ENCODE measurements at regions not wholly inside any gene's neighbourhood (a gene's known extent, or its start where the extent isn't known, plus 50 kb on each side); places are given as distances from the start of the nearest gene placed in this dataset.

DNA sequence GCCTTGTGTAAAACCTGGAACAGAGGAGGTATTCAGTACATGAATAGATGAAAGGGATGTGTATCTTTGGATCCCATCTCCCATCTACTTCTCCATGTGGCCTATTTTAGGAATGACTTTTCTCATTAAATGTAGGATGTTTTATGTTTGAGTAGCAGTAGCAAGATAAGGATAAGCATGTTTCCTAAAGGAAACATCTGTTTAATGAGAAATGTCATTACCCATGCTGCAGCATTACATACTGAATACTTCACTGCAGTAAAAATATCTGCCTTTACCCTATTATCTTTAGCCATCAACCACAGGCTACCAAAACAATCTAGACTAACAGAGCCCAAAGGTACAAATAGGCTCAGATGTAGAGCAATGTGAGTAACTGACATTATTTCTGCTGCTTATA is 419.2 kb upstream of the CYRIA start:
- CTCF ChIA-PET, result no interaction called here

DNA sequence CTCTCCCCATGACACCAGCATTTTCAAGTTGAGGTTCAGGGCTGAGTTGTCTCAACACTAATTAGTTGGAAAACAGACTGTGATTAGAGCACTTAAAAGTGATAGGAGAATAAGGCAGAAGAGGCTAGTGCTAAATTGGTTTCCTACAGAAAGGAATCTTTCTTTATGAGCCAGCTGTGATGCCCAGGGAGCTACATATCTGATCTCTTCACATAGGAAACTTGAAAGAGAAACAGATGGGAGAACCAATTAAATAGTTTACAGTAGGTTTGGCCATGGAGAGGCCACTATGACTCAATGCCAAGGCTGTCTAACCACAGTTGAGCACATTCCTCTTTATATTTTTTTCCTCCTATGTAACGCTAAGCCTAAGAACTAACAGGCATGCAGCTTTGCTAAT is 418.3 kb upstream of the CYRIA start:
- Mint-ChIP-seq H3K4me3 (no peak overlapping the region), H3K4me1 (ENCODE audit: low read depth) (no peaks in the 10 kb centered on the region), H3K27me3 (no peaks in the 10 kb centered on the region), H3K27ac (no peak overlapping the region), H3K9me3 (peaks cover 11% of the 10 kb centered on the region), H3K36me3 (ENCODE audit: low read depth) (no peaks in the 10 kb centered on the region)
- ATAC-seq (no peak), DNase-seq (no peak)
- TF ChIP-seq, protein P1, sequence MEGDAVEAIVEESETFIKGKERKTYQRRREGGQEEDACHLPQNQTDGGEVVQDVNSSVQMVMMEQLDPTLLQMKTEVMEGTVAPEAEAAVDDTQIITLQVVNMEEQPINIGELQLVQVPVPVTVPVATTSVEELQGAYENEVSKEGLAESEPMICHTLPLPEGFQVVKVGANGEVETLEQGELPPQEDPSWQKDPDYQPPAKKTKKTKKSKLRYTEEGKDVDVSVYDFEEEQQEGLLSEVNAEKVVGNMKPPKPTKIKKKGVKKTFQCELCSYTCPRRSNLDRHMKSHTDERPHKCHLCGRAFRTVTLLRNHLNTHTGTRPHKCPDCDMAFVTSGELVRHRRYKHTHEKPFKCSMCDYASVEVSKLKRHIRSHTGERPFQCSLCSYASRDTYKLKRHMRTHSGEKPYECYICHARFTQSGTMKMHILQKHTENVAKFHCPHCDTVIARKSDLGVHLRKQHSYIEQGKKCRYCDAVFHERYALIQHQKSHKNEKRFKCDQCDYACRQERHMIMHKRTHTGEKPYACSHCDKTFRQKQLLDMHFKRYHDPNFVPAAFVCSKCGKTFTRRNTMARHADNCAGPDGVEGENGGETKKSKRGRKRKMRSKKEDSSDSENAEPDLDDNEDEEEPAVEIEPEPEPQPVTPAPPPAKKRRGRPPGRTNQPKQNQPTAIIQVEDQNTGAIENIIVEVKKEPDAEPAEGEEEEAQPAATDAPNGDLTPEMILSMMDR (IDR thresholded peaks at IDR 0.05), result no peak
- CTCF ChIA-PET, result no interaction called here
- POLR2A ChIA-PET, result interaction anchor here (0.6 kb wide), 1 partner anchor 439 kb away, joined by 3 read pairs; no protein-coding TSS in a partner anchor
- intact Hi-C loops (cut with micrococcal nuclease), result no loop called here

More for the DNA sequence above, 419.2 kb upstream of the CYRIA start:
- Mint-ChIP-seq H3K4me3 (no peak overlapping the region), H3K27me3 (no peaks in the 10 kb centered on the region), H3K27ac (no peak overlapping the region), H3K36me3 (ENCODE audit: low read depth) (no peaks in the 10 kb centered on the region), H3K4me1 (ENCODE audit: low read depth) (no peaks in the 10 kb centered on the region), H3K9me3 (peaks cover 4% of the 10 kb centered on the region)
- intact Hi-C loops (cut with micrococcal nuclease), result no loop called here
- TF ChIP-seq, protein P1 (IDR thresholded peaks at IDR 0.05), result no peak
- DNase-seq, result no peak
- ATAC-seq, result no peak
- POLR2A ChIA-PET, result no interaction called here

DNA sequence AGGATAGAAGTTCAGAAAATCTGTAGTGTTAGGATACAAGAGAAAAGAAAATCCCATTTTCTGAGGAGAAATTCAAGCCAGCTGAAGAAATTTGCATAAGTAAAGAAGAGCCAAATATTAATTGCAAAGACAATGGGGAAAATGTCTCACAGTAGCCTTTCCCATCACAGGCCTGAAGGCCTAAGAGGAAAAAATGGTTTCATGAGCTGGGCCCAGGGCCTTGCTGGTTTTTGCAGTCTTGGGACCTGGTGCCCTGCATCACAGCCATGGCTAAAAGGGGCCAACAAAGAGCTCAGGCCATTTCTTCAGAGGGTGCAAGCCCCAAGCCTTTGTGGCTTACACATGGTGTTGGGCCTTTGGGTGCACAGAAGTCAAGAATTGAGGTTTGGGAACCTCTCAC is 413.6 kb upstream of the CYRIA start:
- ChIA-PET CTCF (no interaction called here), POLR2A (no interaction called here)
- H3K27me3 Mint-ChIP-seq, result no peaks in the 10 kb centered on the region

DNA sequence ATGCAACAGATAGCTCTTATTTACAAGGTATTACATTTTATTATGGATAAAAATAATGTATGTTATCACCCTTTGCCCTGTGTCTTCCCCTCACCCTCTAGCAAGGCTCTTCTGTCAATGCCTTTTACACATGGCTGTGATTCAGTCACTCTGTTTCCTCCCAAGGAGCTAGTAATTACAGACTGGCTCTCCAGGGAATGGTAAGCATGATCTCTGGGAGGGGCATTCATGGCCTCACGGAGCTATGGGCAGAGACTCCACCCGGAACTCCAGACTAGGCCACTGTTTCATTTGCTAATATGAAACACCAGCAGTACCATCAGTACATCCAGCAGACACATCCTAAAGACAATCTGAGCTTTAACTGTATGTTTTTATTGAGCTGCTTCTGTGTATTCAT is 410.9 kb upstream of the CYRIA start:
- TF ChIP-seq, protein P1 (IDR thresholded peaks at IDR 0.05), result no peak

More for the DNA sequence above, 413.6 kb upstream of the CYRIA start:
- Mint-ChIP-seq H3K36me3 (ENCODE audit: low read depth) (no peaks in the 10 kb centered on the region), H3K4me3 (no peak overlapping the region), H3K9me3 (peaks cover 19% of the 10 kb centered on the region), H3K27ac (no peak overlapping the region), H3K4me1 (ENCODE audit: low read depth) (no peaks in the 10 kb centered on the region)
- ATAC-seq, result no peak
- intact Hi-C loops (cut with micrococcal nuclease), result no loop called here
- TF ChIP-seq, protein P1 (IDR thresholded peaks at IDR 0.05), result no peak
- DNase-seq, result no peak

DNA sequence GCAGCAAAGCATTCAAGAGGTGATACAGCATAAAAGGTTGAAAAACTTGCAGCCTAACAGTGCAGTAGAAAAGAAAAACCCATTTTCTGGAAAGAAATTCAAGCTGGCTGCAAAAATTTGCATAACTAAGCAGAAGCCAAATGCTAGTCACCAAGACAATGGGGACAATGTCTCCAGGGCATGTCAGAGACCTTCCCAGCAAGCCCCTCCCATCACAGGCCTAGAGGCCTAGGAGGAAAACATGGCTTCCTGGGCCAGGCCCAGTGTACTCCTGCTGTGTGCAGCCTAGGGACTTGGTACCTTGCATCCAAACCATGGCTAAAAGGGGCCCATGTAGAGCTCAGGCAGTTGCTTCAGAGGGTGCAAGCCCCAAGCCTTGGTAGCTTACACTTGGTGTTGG is 405.1 kb upstream of the CYRIA start:
- no peaks in the 10 kb centered on the region for H3K27me3 Mint-ChIP-seq
- DNase-seq (no peak), ATAC-seq (no peak)
- intact Hi-C loops (cut with micrococcal nuclease), result no loop called here
- H3K4me3 Mint-ChIP-seq, result no peak overlapping the region
- no peak overlapping the region for H3K27ac Mint-ChIP-seq
- CTCF ChIA-PET, result interaction anchor here (1.0 kb wide), 1 partner anchor 11 kb away, joined by 3 read pairs; no protein-coding TSS in a partner anchor
- TF ChIP-seq, protein P1 (IDR thresholded peaks at IDR 0.05), result no peak
- H3K4me1 Mint-ChIP-seq (ENCODE audit: low read depth), result no peaks in the 10 kb centered on the region
- H3K9me3 Mint-ChIP-seq, result no peaks in the 10 kb centered on the region
- no peaks in the 10 kb centered on the region for H3K36me3 Mint-ChIP-seq (ENCODE audit: low read depth)
- POLR2A ChIA-PET, result no interaction called here

More for the DNA sequence above, 410.9 kb upstream of the CYRIA start:
- Mint-ChIP-seq H3K4me3 (no peak overlapping the region), H3K9me3 (peaks cover 19% of the 10 kb centered on the region), H3K4me1 (ENCODE audit: low read depth) (no peaks in the 10 kb centered on the region), H3K27ac (no peak overlapping the region), H3K27me3 (no peaks in the 10 kb centered on the region), H3K36me3 (ENCODE audit: low read depth) (no peaks in the 10 kb centered on the region)
- DNase-seq (no peak), ATAC-seq (no peak)
- ChIA-PET POLR2A (no interaction called here), CTCF (no interaction called here)
- intact Hi-C loops (cut with micrococcal nuclease), result no loop called here
